Stimulated activated naive CD4-positive, alpha-beta T cell (primary cell): ENCODE measurements at regions not wholly inside any gene's neighbourhood (a gene's known extent, or its start where the extent isn't known, plus 50 kb on each side); places are given as distances from the start of the nearest gene placed in this dataset.

Source experiments
- DNase-seq, 6 experiments: peaks; one replicate each; lab custom pipeline; 2025; lab: John Stamatoyannopoulos, UW

- no peak for DNase-seq
Measured at GRCh38 chr11:114876234-114876633, 197.9 kb downstream of the NXPE2 start.

GRCh38 chr11:114877976-114878375, 199.6 kb downstream of the NXPE2 start:
- no peak for DNase-seq

GRCh38 chr11:114880442-114880841, 202.1 kb downstream of the NXPE2 start:
- DNase-seq: no peak

GRCh38 chr11:114883472-114883871, 205.1 kb downstream of the NXPE2 start:
- no peak for DNase-seq

- DNase-seq: no peak
Measured at GRCh38 chr11:114886644-114887265, 208.4 kb downstream of the NXPE2 start.

- DNase-seq: no peak
Measured at GRCh38 chr11:114889594-114890011, 211.3 kb downstream of the NXPE2 start.

GRCh38 chr11:114890038-114890437, 211.7 kb downstream of the NXPE2 start:
- DNase-seq: no peak

- DNase-seq: no peak
Measured at GRCh38 chr11:114891911-114892310, 213.6 kb downstream of the NXPE2 start.

- DNase-seq: no peak
Measured at GRCh38 chr11:114892381-114893197, 214.3 kb downstream of the NXPE2 start.

- no peak for DNase-seq
Measured at GRCh38 chr11:114893329-114893728, 215.0 kb downstream of the NXPE2 start.

- DNase-seq: no peak
Measured at GRCh38 chr11:114896594-114896993, 218.3 kb downstream of the NXPE2 start.

GRCh38 chr11:114909866-114910265, 231.5 kb downstream of the NXPE2 start:
- DNase-seq: no peak

- DNase-seq: no peak
Measured at GRCh38 chr11:114912826-114913225, 234.5 kb downstream of the NXPE2 start.

GRCh38 chr11:114914231-114915005, 236.1 kb downstream of the NXPE2 start:
- no peak for DNase-seq

GRCh38 chr11:114915871-114916805, 237.8 kb downstream of the NXPE2 start:
- no peak for DNase-seq

GRCh38 chr11:114918286-114918685, 240.0 kb downstream of the NXPE2 start:
- DNase-seq: no peak

GRCh38 chr11:114921697-114922096, 243.4 kb downstream of the NXPE2 start:
- DNase-seq: no peak

- DNase-seq: no peak
Measured at GRCh38 chr11:114924042-114924441, 245.7 kb downstream of the NXPE2 start.

GRCh38 chr11:114925591-114925990, 247.3 kb downstream of the NXPE2 start:
- DNase-seq: no peak

GRCh38 chr11:114928260-114928870, 250.0 kb downstream of the NXPE2 start:
- no peak for DNase-seq

- DNase-seq: no peak
Measured at GRCh38 chr11:114929351-114930000, 251.1 kb downstream of the NXPE2 start.
